K562 (cell line): ENCODE measurements at regions not wholly inside any gene's neighbourhood (a gene's known extent, or its start where the extent isn't known, plus 50 kb on each side); places are given as distances from the start of the nearest gene placed in this dataset.
A peak's percentile ranks its signal among the peaks of the same experiment; 100 is the strongest.

Experiments used
- ATAC-seq: fragments of 200-7000 bp; cut with Tn5 transposase; 3 replicates; pipeline ENCODE4 v1.9.1; 2020; ENCODE audit warnings: moderate library complexity
- BruUV-seq: library from RNA; stranded (reverse); fragments of 400-500 nt; replicated peaks from 2 replicates; lab custom pipeline; 2021; lab: Mats Ljungman, UMichigan
- CTCF ChIA-PET: fragments of 300-600 bp; formaldehyde crosslinking; extraction: SDS; loops from one replicate; lab custom pipeline; 2021; ENCODE audit warnings: low intra/inter-chr PET ratio; lab: Yijun Ruan, JAX
- POLR2A ChIA-PET: fragments of 300-600, 350-650 bp; sonication (Branson Sonifier 250); formaldehyde crosslinking; extraction: SDS; loops from one replicate; lab custom pipeline; 2021; ENCODE audit warnings: antibody characterized with exemption, inconsistent platforms; lab: Yijun Ruan, JAX
- DNase-seq, 4 experiments: peaks; one replicate each; pipeline versions ENCODE4 v3.0.0 to v3.0.0-alpha.2; 2011 to 2018; ENCODE audit warnings: low spot score in 3 of 4, mixed read lengths in 3 of 4; ENCODE audit errors: extremely low read depth in 1 of 4
- FAIRE-seq: peaks from 2 replicates; lab custom pipeline; 2011; peaks lifted over from hg19 to GRCh38; lab: Jason Lieb, UNC
- H2AFZ ChIP-seq: 2 replicates; pipeline ENCODE4 v1.6.0; 2011; ENCODE audit warnings: low read depth, low read length, control low read depth, inconsistent platforms
- H3K27ac ChIP-seq: fragments of 200-600 bp; 3 replicates; pipeline ENCODE4 v1.8.0; 2011; ENCODE audit warnings: low read depth, mild to moderate bottlenecking, control low read depth, inconsistent platforms, low read length, moderate library complexity, mixed read lengths; ENCODE audit errors: extremely low read depth
- H3K27me3 ChIP-seq, 2 experiments: fragments of 300-600 bp in 1 of 2; 2 replicates in 1 of 2; 3 replicates in 1 of 2; pipeline versions ENCODE4 v1.6.0 to v1.8.0; 2011; ENCODE audit warnings: inconsistent platforms in 2 of 2, low read length in 2 of 2, mild to moderate bottlenecking in 1 of 2, mixed read lengths in 1 of 2, moderate library complexity in 1 of 2; ENCODE audit not compliant: control insufficient read depth in 2 of 2, insufficient read depth in 2 of 2
- H3K36me3 ChIP-seq: fragments of 300-600 bp; 3 replicates; pipeline ENCODE4 v1.8.0; 2011; ENCODE audit warnings: mild to moderate bottlenecking, low read length, inconsistent platforms; ENCODE audit not compliant: control insufficient read depth, insufficient read depth
- H3K4me1 ChIP-seq, 2 experiments: fragments of 200-600 bp in 1 of 2; replicated peaks in 1 of 2; 2 replicates in 1 of 2; 3 replicates in 1 of 2; pipeline versions ENCODE4 v1.5.1 to v1.8.0; 2011; ENCODE audit warnings: inconsistent platforms in 2 of 2, low read length in 2 of 2, mild to moderate bottlenecking in 1 of 2, mixed read lengths in 1 of 2, moderate library complexity in 1 of 2; ENCODE audit not compliant: control insufficient read depth in 2 of 2, insufficient read depth in 2 of 2
- H3K4me2 ChIP-seq: 2 replicates; pipeline ENCODE4 v1.6.1; 2011; ENCODE audit warnings: low read length, control low read depth, inconsistent platforms, mixed read lengths; ENCODE audit not compliant: insufficient read depth
- H3K4me3 ChIP-seq: fragments of 200-600 bp; sonication (generic), shearing (Covaris generic); 2 replicates; pipeline ENCODE4 v1.5.1; 2016; ENCODE audit warnings: control low read depth, inconsistent platforms
- H3K79me2 ChIP-seq: fragments of 200-600 bp; 3 replicates; pipeline ENCODE4 v1.8.0; 2011; ENCODE audit warnings: low read length, inconsistent platforms; ENCODE audit not compliant: control insufficient read depth, insufficient read depth
- H3K9ac ChIP-seq, 2 experiments: 2 replicates each; pipeline versions ENCODE4 v1.6.0 to v1.6.1; 2011; ENCODE audit warnings: low read depth in 2 of 2, low read length in 2 of 2, control low read depth in 1 of 2, inconsistent platforms in 1 of 2, mild to moderate bottlenecking in 1 of 2, mixed read lengths in 1 of 2; ENCODE audit not compliant: insufficient read depth in 1 of 2
- H3K9me1 ChIP-seq: one replicate; pipeline ENCODE4 v1.6.0; 2011; ENCODE audit warnings: inconsistent platforms, mild to moderate bottlenecking, low read length, moderate library complexity; ENCODE audit not compliant: control insufficient read depth, insufficient read depth
- H3K9me3 ChIP-seq: replicated peaks from 2 replicates; pipeline ENCODE4 v1.5.1; 2011; ENCODE audit warnings: low read depth, low read length, inconsistent platforms; ENCODE audit not compliant: control insufficient read depth, insufficient read depth
- H4K20me1 ChIP-seq: replicated peaks from 2 replicates; pipeline ENCODE4 v1.6.1; 2011; ENCODE audit warnings: low read length, inconsistent platforms, mixed read lengths; ENCODE audit not compliant: control insufficient read depth, insufficient read depth
- ARID4B ChIP-seq: sonication (generic); formaldehyde crosslinking; IDR thresholded peaks from 2 replicates; pipeline ENCODE4 v1.8.0; 2022; ENCODE audit warnings: mild to moderate bottlenecking, missing genetic modification reagents
- BDP1 ChIP-seq: IDR thresholded peaks from 3 replicates; pipeline ENCODE4 v1.6.1; 2011; ENCODE audit not compliant: insufficient read length, insufficient read depth
- CUX1 ChIP-seq: fragments of 200-800 bp; sonication (Bioruptor generic); IDR thresholded peaks from 2 replicates; pipeline ENCODE4 v1.6.1; 2016; ENCODE audit warnings: missing genetic modification characterization, missing compliant biosample characterization
- FOXK2 ChIP-seq, 2 experiments: fragments of 450-650 bp; IDR thresholded peaks in 1 of 2; conservative IDR thresholded peaks in 1 of 2; 2 replicates each; pipeline ENCODE4 v1.6.1; 2016; ENCODE audit warnings: low read depth in 2 of 2, mild to moderate bottlenecking in 1 of 2
- MEIS2 ChIP-seq: fragments of 450-650 bp; IDR thresholded peaks from 2 replicates; pipeline ENCODE4 v1.6.1; 2014; ENCODE audit warnings: mild to moderate bottlenecking; ENCODE audit not compliant: partially characterized antibody
- PHTF2 ChIP-seq: fragments of 250-450 bp; sonication (Bioruptor Pico); IDR thresholded peaks from 2 replicates; pipeline ENCODE4 v1.5.0; 2021; ENCODE audit warnings: mild to moderate bottlenecking
- PKNOX1 ChIP-seq: fragments of 450-650 bp; IDR thresholded peaks from 2 replicates; pipeline ENCODE4 v1.6.1; 2016
- THRB ChIP-seq: fragments of 450-650 bp; formaldehyde crosslinking; conservative IDR thresholded peaks from 2 replicates; pipeline ENCODE4 v1.4.0; 2022; ENCODE audit warnings: mild to moderate bottlenecking, missing genetic modification characterization
- ZEB2 ChIP-seq: fragments of 450-650 bp; IDR thresholded peaks from 2 replicates; pipeline ENCODE4 v1.6.1; 2016
- ZNF764 ChIP-seq: fragments of 250-450 bp; sonication (Bioruptor Pico); IDR thresholded peaks from 2 replicates; pipeline ENCODE4 v1.4.0; 2020; ENCODE audit warnings: low read depth, mild to moderate bottlenecking, moderate library complexity
- WGBS: fragments of 100-300 bp; shearing (Covaris generic); methylation state at CpG from one replicate; pipeline ENCODE4 v1.1.6; 2016; ENCODE audit warnings: low coverage, mixed read lengths; ENCODE audit not compliant: insufficient coverage; ENCODE audit errors: missing lambda C conversion rate; 5-methylcytosine and 5-hydroxymethylcytosine counted together
- in situ Hi-C: fragments of 300-500 bp; cut with MboI; formaldehyde crosslinking; loops from 4 replicates; pipeline ENCODE4 v1.15.0; 2018; ENCODE audit warnings: inconsistent platforms, mixed read lengths
- intact Hi-C: fragments of 100-400 bp; cut with micrococcal nuclease; formaldehyde crosslinking; loops from 2 replicates; pipeline ENCODE4 v1.14.2; 2022

GRCh38 chr12:32012249-32012785 is 53.1 kb downstream of the RESF1 start:
- peak; percentile 54 for FAIRE-seq
- no peak overlapping the region for H3K4me3 ChIP-seq
- no peaks in the 10 kb centered on the region for H4K20me1 ChIP-seq
- H3K4me1 ChIP-seq: peaks cover 7 to 16% of the 10 kb centered on the region in 2 experiments; a peak in 4 of 5 replicates
- H3K36me3 ChIP-seq: no peaks in the 10 kb centered on the region
- no peak overlapping the region for H3K9ac ChIP-seq
- no peaks in the 10 kb centered on the region for H3K79me2 ChIP-seq
- 0 out of 2 replicates have a peak overlapping the region, but pooled peaks have one; percentile 2 for H2AFZ ChIP-seq
- H3K9me1 ChIP-seq: no peaks in the 10 kb centered on the region
- BruUV-seq: no TSS peak
- intact Hi-C loops: no loop called here
- DNase-seq: no peak
- POLR2A ChIA-PET: interaction anchor here (0.7 to 1.5 kb wide), 4 partner anchors 8 to 270 kb away, joined by 3 to 4 read pairs (median 3); no protein-coding TSS in a partner anchor
- CTCF ChIA-PET: no interaction called here
- WGBS: 15% methylated on average over 3 of the region's 4 CpGs
- peak; percentile 35 for ATAC-seq
- H3K27ac ChIP-seq: no peak overlapping the region
- H3K9me3 ChIP-seq: no peaks in the 10 kb centered on the region
- H3K27me3 ChIP-seq: no peaks in the 10 kb centered on the region
- in situ Hi-C loops: no loop called here
- H3K4me2 ChIP-seq: peak overlapping the region; percentile 12; the same call in 1 of the 2 replicates
- no peak for TF ChIP-seq THRB
- TF ChIP-seq FOXK2 (conservative IDR thresholded peaks at IDR 0.05 in 1 of 2, IDR thresholded peaks at IDR 0.05 in 1 of 2; ENCODE audit: low read depth in 2 of 2): no peak
- TF ChIP-seq ZNF764 (CRISPR knock-in tag): no peak
- peak; percentile 20 for TF ChIP-seq MEIS2
- TF ChIP-seq PKNOX1: peak; percentile 77
- no peak for TF ChIP-seq ARID4B (CRISPR knock-in tag)
- peak; percentile 86; the same call in 1 of the 2 replicates for TF ChIP-seq ZEB2
- no peak for TF ChIP-seq CUX1 (CRISPR knock-in tag)
- TF ChIP-seq BDP1: no peak
- no peak for TF ChIP-seq PHTF2 (CRISPR knock-in tag)
